DOHH2 (cell line): ENCODE measurements at regions not wholly inside any gene's neighbourhood (a gene's known extent, or its start where the extent isn't known, plus 50 kb on each side); places are given as distances from the start of the nearest gene placed in this dataset.

Experiments
- EZH2phosphoT487 ChIP-seq: fragments of 200-600 bp; sonication (generic); IDR thresholded peaks from 2 replicates; pipeline ENCODE4 v1.6.1; 2017; ENCODE audit warnings: borderline replicate concordance, mild to moderate bottlenecking, antibody characterized with exemption, low read length, moderate library complexity, mixed read lengths
- TF ChIP-seq, protein P1 (sequence below): fragments of 200-600 bp; sonication (generic); IDR thresholded peaks from one replicate; pipeline ENCODE4 v1.5.1; 2014; ENCODE audit warnings: antibody characterized with exemption, mild to moderate bottlenecking, low read depth, low read length; ENCODE audit not compliant: poor library complexity, severe bottlenecking

DNA sequence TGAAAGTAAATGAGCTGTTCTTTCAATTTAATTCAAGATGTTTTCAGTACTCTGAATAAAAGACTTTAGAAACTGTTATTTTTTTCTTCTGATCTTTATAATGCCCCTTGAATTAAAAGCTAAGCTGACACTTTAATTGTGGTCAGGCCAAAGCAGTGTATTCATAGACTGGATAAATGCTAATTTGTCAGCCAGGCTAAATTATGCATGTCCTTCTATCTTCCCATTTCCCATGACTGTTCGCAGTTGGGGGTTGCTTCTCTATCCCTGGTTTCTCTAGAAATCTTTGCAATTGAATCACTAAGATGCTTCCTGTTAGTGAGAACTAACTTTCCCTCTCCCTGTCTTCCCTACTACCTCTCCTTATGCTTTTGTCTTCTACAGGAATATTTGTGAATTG, 396.2 kb downstream of the RFPL4B start:
- TF ChIP-seq EZH2phosphoT487: no peak
- TF ChIP-seq, protein P1, sequence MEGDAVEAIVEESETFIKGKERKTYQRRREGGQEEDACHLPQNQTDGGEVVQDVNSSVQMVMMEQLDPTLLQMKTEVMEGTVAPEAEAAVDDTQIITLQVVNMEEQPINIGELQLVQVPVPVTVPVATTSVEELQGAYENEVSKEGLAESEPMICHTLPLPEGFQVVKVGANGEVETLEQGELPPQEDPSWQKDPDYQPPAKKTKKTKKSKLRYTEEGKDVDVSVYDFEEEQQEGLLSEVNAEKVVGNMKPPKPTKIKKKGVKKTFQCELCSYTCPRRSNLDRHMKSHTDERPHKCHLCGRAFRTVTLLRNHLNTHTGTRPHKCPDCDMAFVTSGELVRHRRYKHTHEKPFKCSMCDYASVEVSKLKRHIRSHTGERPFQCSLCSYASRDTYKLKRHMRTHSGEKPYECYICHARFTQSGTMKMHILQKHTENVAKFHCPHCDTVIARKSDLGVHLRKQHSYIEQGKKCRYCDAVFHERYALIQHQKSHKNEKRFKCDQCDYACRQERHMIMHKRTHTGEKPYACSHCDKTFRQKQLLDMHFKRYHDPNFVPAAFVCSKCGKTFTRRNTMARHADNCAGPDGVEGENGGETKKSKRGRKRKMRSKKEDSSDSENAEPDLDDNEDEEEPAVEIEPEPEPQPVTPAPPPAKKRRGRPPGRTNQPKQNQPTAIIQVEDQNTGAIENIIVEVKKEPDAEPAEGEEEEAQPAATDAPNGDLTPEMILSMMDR: no peak
